Upper lobe of left lung (tissue), 6 donors: ENCODE measurements at regions not wholly inside any gene's neighbourhood (a gene's known extent, or its start where the extent isn't known, plus 50 kb on each side); places are given as distances from the start of the nearest gene placed in this dataset.

Experiments used
- ATAC-seq, 2 donors: fragments of 200-7000 bp; cut with Tn5 transposase; one replicate each; pipeline ENCODE4 v1.9.1; 2022; ENCODE audit warnings: mild to moderate bottlenecking in 2 of 2, moderate library complexity in 2 of 2; ENCODE audit not compliant: low FRiP score in 2 of 2
- DNase-seq, 2 donors: peaks; one replicate each; pipeline ENCODE4 v3.0.0-alpha.2; 2019 to 2020
- H3K27ac ChIP-seq, 4 donors: fragments of 200-600 bp; sonication (generic); one replicate each; pipeline ENCODE4 v1.5.1; 2016 to 2019
- H3K27me3 ChIP-seq, 4 donors: fragments of 200-600 bp; sonication (generic); one replicate each; pipeline ENCODE4 v1.5.1; 2017 to 2019
- H3K36me3 ChIP-seq, 4 donors: fragments of 200-600 bp; sonication (generic); one replicate each; pipeline ENCODE4 v1.5.1; 2016 to 2019
- H3K4me1 ChIP-seq, 4 donors: fragments of 200-600 bp; sonication (generic); one replicate each; pipeline ENCODE4 v1.5.1; 2018 to 2019
- H3K4me3 ChIP-seq, 4 donors: fragments of 200-600 bp; sonication (generic); one replicate each; pipeline ENCODE4 v1.5.1; 2017 to 2019; ENCODE audit warnings: mild to moderate bottlenecking in 2 of 4, moderate library complexity in 1 of 4
- H3K9me3 ChIP-seq, 4 donors: fragments of 200-600 bp; sonication (generic); one replicate each; pipeline ENCODE4 v1.5.1; 2018 to 2019
- CTCF ChIP-seq, 6 experiments: fragments of 450-650 bp in 4 of 6; fragments of 200-600 bp in 2 of 6; sonication (generic) in 2 of 6; IDR thresholded peaks; one replicate each; pipeline ENCODE4 v1.5.1; 2016 to 2019; ENCODE audit warnings: antibody characterized with exemption in 6 of 6
- EP300 ChIP-seq, 4 donors: sonication (generic); formaldehyde crosslinking; IDR thresholded peaks; one replicate each; pipeline ENCODE4 v1.5.1; 2017; ENCODE audit warnings: antibody characterized with exemption in 4 of 4, control low read depth in 2 of 4
- POLR2A ChIP-seq, 4 donors: fragments of 450-650 bp; IDR thresholded peaks; one replicate each; pipeline ENCODE4 v1.5.1; 2016 to 2017; ENCODE audit warnings: antibody characterized with exemption in 4 of 4, mild to moderate bottlenecking in 2 of 4
- POLR2AphosphoS5 ChIP-seq, 2 donors: sonication (generic); formaldehyde crosslinking; IDR thresholded peaks; one replicate each; pipeline ENCODE4 v1.5.1; 2017; ENCODE audit warnings: antibody characterized with exemption in 2 of 2
- WGBS, 2 donors: methylation state at CpG; one replicate each; pipeline ENCODE4 v1.1.5; 2017 to 2018; 5-methylcytosine and 5-hydroxymethylcytosine counted together
- donor health status: DM: no; HTN: no; CAD: no; lungs with moderate emphysema.
- donor health status: DM: no; HTN: yes; CAD: no; lungs with severe emphysema.

- no peaks in the 10 kb centered on the region for H3K36me3 ChIP-seq
- TF ChIP-seq POLR2AphosphoS5 (IDR thresholded peaks at IDR 0.05) (no peak), EP300 (IDR thresholded peaks at IDR 0.05) (no peak), CTCF (IDR thresholded peaks at IDR 0.05) (no peak), POLR2A (IDR thresholded peaks at IDR 0.05) (no peak)
- DNase-seq (peak in 1 of 2 donors; percentile 66), ATAC-seq (peak in 1 of 2 donors; percentile 46)
- H3K4me1 ChIP-seq = no peaks in the 10 kb centered on the region
- H3K4me3 ChIP-seq = no peak overlapping the region
- WGBS, 2 donors = 85 to 88% methylated on average over 12 to 14 of the region's 14 CpGs
- H3K9me3 ChIP-seq = no peaks in the 10 kb centered on the region
- H3K27ac ChIP-seq = no peak overlapping the region
- no peaks in the 10 kb centered on the region for H3K27me3 ChIP-seq
Measured at GRCh38 chr14:28157289-28157869, 609.2 kb upstream of the FOXG1 start.

- no peak overlapping the region for H3K4me3 ChIP-seq
- no peaks in the 10 kb centered on the region for H3K27me3 ChIP-seq
- H3K4me1 ChIP-seq = no peaks in the 10 kb centered on the region
- H3K27ac ChIP-seq = no peak overlapping the region
- TF ChIP-seq POLR2AphosphoS5 (IDR thresholded peaks at IDR 0.05) (no peak), CTCF (IDR thresholded peaks at IDR 0.05) (no peak), EP300 (IDR thresholded peaks at IDR 0.05) (no peak), POLR2A (IDR thresholded peaks at IDR 0.05) (no peak)
- H3K9me3 ChIP-seq = no peaks in the 10 kb centered on the region
- WGBS, 2 donors = 91 to 94% methylated on average over 11 to 23 of the region's 26 CpGs
- H3K36me3 ChIP-seq = no peaks in the 10 kb centered on the region
- ATAC-seq (peak; percentile 39 to 53), DNase-seq (peak in 1 of 2 donors; percentile 62)
Measured at GRCh38 chr14:28157887-28158791, 608.4 kb upstream of the FOXG1 start.

- no peak overlapping the region for H3K4me3 ChIP-seq
- H3K9me3 ChIP-seq = no peaks in the 10 kb centered on the region
- no peaks in the 10 kb centered on the region for H3K27me3 ChIP-seq
- no peaks in the 10 kb centered on the region for H3K36me3 ChIP-seq
- TF ChIP-seq EP300 (IDR thresholded peaks at IDR 0.05) (no peak), CTCF (IDR thresholded peaks at IDR 0.05) (no peak), POLR2A (IDR thresholded peaks at IDR 0.05) (no peak), POLR2AphosphoS5 (IDR thresholded peaks at IDR 0.05) (no peak)
- H3K4me1 ChIP-seq = no peaks in the 10 kb centered on the region
- no peak overlapping the region for H3K27ac ChIP-seq
- DNase-seq (no peak), ATAC-seq (no peak)
- WGBS, 2 donors = 82 to 89% methylated on average over 2 of the region's 2 CpGs
Measured at GRCh38 chr14:28161040-28161439, 605.5 kb upstream of the FOXG1 start.

- DNase-seq = no peak
- Histone ChIP-seq H3K4me1 (no peaks in the 10 kb centered on the region), H3K27ac (no peak overlapping the region), H3K27me3 (no peaks in the 10 kb centered on the region), H3K4me3 (no peak overlapping the region), H3K36me3 (no peaks in the 10 kb centered on the region), H3K9me3 (peaks cover 0 to 5% (median 2%) of the 10 kb centered on the region in 4 donors)
- ATAC-seq = no peak
- WGBS, 2 donors = 58 to 73% methylated on average over 2 of the region's 2 CpGs
- TF ChIP-seq CTCF (IDR thresholded peaks at IDR 0.05) (no peak), POLR2A (IDR thresholded peaks at IDR 0.05) (no peak), EP300 (IDR thresholded peaks at IDR 0.05) (no peak), POLR2AphosphoS5 (IDR thresholded peaks at IDR 0.05) (no peak)
Measured at GRCh38 chr14:28163233-28163632, 603.4 kb upstream of the FOXG1 start.
